SK-N-SH treated with all-trans-retinoic acid at 6 μM for 48 hours (cell line): ENCODE measurements at regions not wholly inside any gene's neighbourhood (a gene's known extent, or its start where the extent isn't known, plus 50 kb on each side); places are given as distances from the start of the nearest gene placed in this dataset.

Experiments
- BACH2 ChIP-seq: fragments of 250-450 bp; sonication (Bioruptor Pico); IDR thresholded peaks from 2 replicates; pipeline ENCODE4 v1.9.0; 2021; ENCODE audit warnings: mild to moderate bottlenecking, borderline replicate concordance
- CREB5 ChIP-seq: fragments of 250-450 bp; sonication (Bioruptor Pico); IDR thresholded peaks from 2 replicates; pipeline ENCODE4 v1.5.1; 2020; ENCODE audit warnings: low read depth, mild to moderate bottlenecking, moderate library complexity
- CSDC2 ChIP-seq: fragments of 250-450 bp; sonication (Bioruptor Pico); IDR thresholded peaks from 2 replicates; pipeline ENCODE4 v1.5.0; 2020; ENCODE audit warnings: mild to moderate bottlenecking, moderate library complexity
- ESRRG ChIP-seq: fragments of 250-450 bp; sonication (Bioruptor Pico); IDR thresholded peaks from 2 replicates; pipeline ENCODE4 v1.6.1; 2021; ENCODE audit warnings: mild to moderate bottlenecking
- GLIS3 ChIP-seq: fragments of 250-450 bp; sonication (Bioruptor Pico); IDR thresholded peaks from 2 replicates; pipeline ENCODE4 v1.5.0; 2020; ENCODE audit warnings: mild to moderate bottlenecking, moderate library complexity
- ISL1 ChIP-seq: fragments of 250-450 bp; sonication (Bioruptor Pico); IDR thresholded peaks from 2 replicates; pipeline ENCODE4 v2.1.2; 2022; ENCODE audit warnings: mild to moderate bottlenecking, moderate library complexity
- PATZ1 ChIP-seq: fragments of 250-450 bp; sonication (Bioruptor Pico); IDR thresholded peaks from 2 replicates; pipeline ENCODE4 v1.8.0; 2020; ENCODE audit warnings: mild to moderate bottlenecking, moderate library complexity, borderline replicate concordance
- SNAI2 ChIP-seq: fragments of 250-450 bp; sonication (Bioruptor Pico); IDR thresholded peaks from 2 replicates; pipeline ENCODE4 v1.5.0; 2020; ENCODE audit warnings: mild to moderate bottlenecking, moderate library complexity
- TCF4 ChIP-seq: fragments of 250-450 bp; sonication (Bioruptor Pico); IDR thresholded peaks from 2 replicates; pipeline ENCODE4 v1.8.0; 2021; ENCODE audit warnings: mild to moderate bottlenecking, moderate library complexity, borderline replicate concordance
- ZC3H10 ChIP-seq: fragments of 250-450 bp; sonication (Bioruptor Pico); IDR thresholded peaks from 2 replicates; pipeline ENCODE4 v1.5.1; 2021; ENCODE audit warnings: mild to moderate bottlenecking, moderate library complexity
- ZFP30 ChIP-seq: fragments of 450-650 bp; formaldehyde crosslinking; IDR thresholded peaks from 2 replicates; pipeline ENCODE4 v1.5.0; 2022; ENCODE audit warnings: mild to moderate bottlenecking, moderate library complexity
- ZNF70 ChIP-seq: fragments of 450-650 bp; formaldehyde crosslinking; IDR thresholded peaks from 2 replicates; pipeline ENCODE4 v1.5.0; 2020; ENCODE audit warnings: mild to moderate bottlenecking, moderate library complexity
- ZNF8 ChIP-seq: fragments of 450-650 bp; formaldehyde crosslinking; IDR thresholded peaks from 2 replicates; pipeline ENCODE4 v1.5.0; 2020; ENCODE audit warnings: mild to moderate bottlenecking, moderate library complexity
- TF ChIP-seq, protein P1 (sequence below): fragments of 250-450 bp; sonication (Bioruptor Pico); IDR thresholded peaks from 2 replicates; pipeline ENCODE4 v1.8.0; 2021; ENCODE audit warnings: low read depth, mild to moderate bottlenecking, moderate library complexity, borderline replicate concordance

- no peak for TF ChIP-seq ESRRG (CRISPR knock-in tag)
- TF ChIP-seq BACH2 (CRISPR knock-in tag) = no peak
- no peak for TF ChIP-seq SNAI2 (CRISPR knock-in tag)
- no peak for TF ChIP-seq ISL1 (CRISPR knock-in tag)
- TF ChIP-seq TCF4 (CRISPR knock-in tag) = no peak
- TF ChIP-seq ZNF8 (CRISPR knock-in tag) = no peak
- no peak for TF ChIP-seq PATZ1 (CRISPR knock-in tag)
- no peak for TF ChIP-seq GLIS3
- no peak for TF ChIP-seq ZC3H10 (CRISPR knock-in tag)
- TF ChIP-seq CREB5 (CRISPR knock-in tag) = no peak
- TF ChIP-seq, protein P1, sequence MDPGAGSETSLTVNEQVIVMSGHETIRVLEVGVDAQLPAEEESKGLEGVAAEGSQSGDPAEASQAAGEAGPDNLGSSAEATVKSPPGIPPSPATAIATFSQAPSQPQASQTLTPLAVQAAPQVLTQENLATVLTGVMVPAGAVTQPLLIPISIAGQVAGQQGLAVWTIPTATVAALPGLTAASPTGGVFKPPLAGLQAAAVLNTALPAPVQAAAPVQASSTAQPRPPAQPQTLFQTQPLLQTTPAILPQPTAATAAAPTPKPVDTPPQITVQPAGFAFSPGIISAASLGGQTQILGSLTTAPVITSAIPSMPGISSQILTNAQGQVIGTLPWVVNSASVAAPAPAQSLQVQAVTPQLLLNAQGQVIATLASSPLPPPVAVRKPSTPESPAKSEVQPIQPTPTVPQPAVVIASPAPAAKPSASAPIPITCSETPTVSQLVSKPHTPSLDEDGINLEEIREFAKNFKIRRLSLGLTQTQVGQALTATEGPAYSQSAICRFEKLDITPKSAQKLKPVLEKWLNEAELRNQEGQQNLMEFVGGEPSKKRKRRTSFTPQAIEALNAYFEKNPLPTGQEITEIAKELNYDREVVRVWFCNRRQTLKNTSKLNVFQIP = no peak
- TF ChIP-seq CSDC2 (CRISPR knock-in tag) = no peak
- no peak for TF ChIP-seq ZNF70 (CRISPR knock-in tag)
- no peak for TF ChIP-seq ZFP30 (CRISPR knock-in tag)
Observed at GRCh38 chr2:158890296-158890905, 78.0 kb upstream of the TANC1 start.
